ENCODE measurements at regions not wholly inside any gene's neighbourhood (a gene's known extent, or its start where the extent isn't known, plus 50 kb on each side); places are given as distances from the start of the nearest gene placed in this dataset.

GRCh38 chr20:58133020-58133808 is 95.2 kb downstream of the ANKRD60 start:
- Histone ChIP-seq H2BK15ac (ENCODE audit: low read depth, low read length) (no peak overlapping the region), H3K27ac (ENCODE audit: insufficient read length, low read depth, low read length) (no peak overlapping the region), H4K91ac (ENCODE audit: insufficient read length, low read depth, low read length) (no peak overlapping the region), H2BK12ac (ENCODE audit: insufficient read length, low read depth, low read length) (no peak overlapping the region), H3K79me2 (ENCODE audit: insufficient read depth, low read length) (no peaks in the 10 kb centered on the region), H3T11ph (ENCODE audit: low read length) (no peak overlapping the region), H2BK5ac (ENCODE audit: insufficient read length, low read length) (no peak overlapping the region), H3K23me2 (ENCODE audit: insufficient read length, low read depth, low read length, poor library complexity, severe bottlenecking) (no peaks in the 10 kb centered on the region), H3K79me1 (ENCODE audit: insufficient read depth, low read depth, low read length, poor library complexity, severe bottlenecking) (no peaks in the 10 kb centered on the region), H2BK120ac (ENCODE audit: low read depth, low read length, poor library complexity, severe bottlenecking) (no peak overlapping the region), H4K20me1 (ENCODE audit: control insufficient read depth, insufficient read depth, insufficient read length) (no peaks in the 10 kb centered on the region), H3K23ac (ENCODE audit: insufficient read length, low read depth, low read length) (no peak overlapping the region), H3K9ac (ENCODE audit: extremely low read depth, insufficient read length, low read length) (no peak overlapping the region), H3K18ac (ENCODE audit: insufficient read length, low read depth, low read length) (no peak overlapping the region), H3K14ac (ENCODE audit: insufficient read depth, low read length) (no peak overlapping the region), H2BK20ac (ENCODE audit: low read depth, low read length, poor library complexity, severe bottlenecking) (no peak overlapping the region), H3K56ac (ENCODE audit: insufficient read length, low read depth, low read length) (no peak overlapping the region), H2AFZ (ENCODE audit: low read length) (no peak overlapping the region), H3K4me1 (ENCODE audit: insufficient read depth, low read length) (no peaks in the 10 kb centered on the region; the same call in 1 of the 2 replicates), H4K8ac (replicated peaks; ENCODE audit: insufficient read length, low read depth, low read length) (no peak overlapping the region), H3K4me2 (ENCODE audit: insufficient read depth, insufficient read length, low read length) (no peak overlapping the region), H3K27me3 (ENCODE audit: insufficient read depth, low read length) (no peaks in the 10 kb centered on the region), H4K5ac (ENCODE audit: insufficient read length, low read depth, low read length) (no peak overlapping the region), H3K9me3 (ENCODE audit: control insufficient read depth, low read depth, low read length) (no peaks in the 10 kb centered on the region), H2AK5ac (ENCODE audit: insufficient read length, low read length) (no peak overlapping the region), H3K4ac (ENCODE audit: low read depth, low read length) (no peak overlapping the region)
- Mint-ChIP-seq H3K27me3 (ENCODE audit: low read depth) (peaks cover 18% of the 10 kb centered on the region), H3K4me3 (no peak overlapping the region), H3K9me3 (no peaks in the 10 kb centered on the region; a peak in 1 of 5 replicates), H3K4me1 (peaks cover 37 to 49% of the 10 kb centered on the region in 2 experiments), H3K27ac (no peak overlapping the region), H3K36me3 (ENCODE audit: insufficient read depth in 1 of 3, low read depth in 3 of 3) (no peaks in the 10 kb centered on the region; a peak in 1 of 7 replicates)
- DNase-seq = peak; percentile 4
- no peak for TF ChIP-seq CTCF (conservative IDR thresholded peaks at IDR 0.05)
- WGBS (ENCODE audit: extremely low coverage, insufficient read length, low lambda C conversion rate) = no CpG with 5 or more reads among the region's 9 CpGs
